ENCODE measurements at regions not wholly inside any gene's neighbourhood (a gene's known extent, or its start where the extent isn't known, plus 50 kb on each side); places are given as distances from the start of the nearest gene placed in this dataset.

GRCh38 chr4:123248085-123248659, 148.4 kb upstream of the SPRY1 start:
- TF ChIP-seq CTCF (conservative IDR thresholded peaks at IDR 0.05; ENCODE audit: low read depth, low read length): no peak
- no peak for TF ChIP-seq EZH2 (IDR thresholded peaks at IDR 0.05; ENCODE audit: low read length, unreplicated experiment)
- no peak for TF ChIP-seq EZH2phosphoT487 (IDR thresholded peaks at IDR 0.05; ENCODE audit: borderline replicate concordance, low read length)
